Cardiac septum (tissue), 1 donor: ENCODE measurements at regions not wholly inside any gene's neighbourhood (a gene's known extent, or its start where the extent isn't known, plus 50 kb on each side); places are given as distances from the start of the nearest gene placed in this dataset.

Experiments used
- DNase-seq: peaks from one replicate; pipeline ENCODE4 v3.0.0-alpha.2; 2020; ENCODE audit warnings: low spot score
- intact Hi-C: fragments of 100-400 bp; cut with DNase I; formaldehyde crosslinking; loops from one replicate; pipeline ENCODE4 v1.14.0; 2022
- donor health status: DM: no; HTN: no; CAD: no.

DNA sequence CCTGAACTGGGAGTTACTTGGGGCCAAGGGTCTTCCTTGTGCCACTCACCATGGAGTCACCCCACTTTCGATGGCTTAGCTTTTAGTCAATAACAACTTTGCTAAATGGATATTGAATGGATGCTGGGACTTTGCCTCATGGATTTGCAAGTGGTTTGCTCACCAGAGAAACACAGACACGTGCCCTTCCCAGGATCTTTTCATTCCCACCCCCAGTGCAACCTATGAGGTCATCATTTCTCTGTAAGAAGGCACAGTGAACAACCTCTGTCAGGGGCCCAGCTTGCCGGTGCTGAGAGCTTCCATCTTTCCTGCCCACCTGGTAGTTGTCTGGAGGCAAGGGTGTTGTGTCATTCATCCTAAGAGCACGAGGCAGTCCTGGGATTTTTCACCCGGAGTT is 256.8 kb upstream of the PMEPA1 start:
- no peak for DNase-seq
- intact Hi-C loops, result no loop called here

DNA sequence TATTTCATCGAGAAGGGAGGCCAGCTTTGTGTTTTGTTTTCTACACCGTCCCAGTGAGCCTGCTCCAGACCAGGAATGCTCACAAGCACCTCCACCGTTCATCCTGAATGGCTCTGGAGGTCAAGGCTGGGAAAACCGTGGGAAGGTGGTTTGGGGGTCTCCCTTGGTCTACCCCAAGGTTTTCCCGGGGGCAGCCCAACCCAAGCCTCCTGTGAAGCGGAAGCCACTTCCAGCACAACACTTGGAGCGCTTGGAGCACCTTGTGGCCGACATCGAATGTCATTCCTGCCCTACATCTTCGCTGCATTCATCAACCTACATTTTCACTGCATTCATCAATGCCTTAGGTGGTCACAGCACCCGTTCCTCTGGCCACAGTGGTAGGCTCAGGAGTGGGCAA is 255.6 kb upstream of the PMEPA1 start:
- intact Hi-C loops, result no loop called here
- DNase-seq, result no peak

GRCh38 chr20:57964011-57964862 is 254.4 kb upstream of the PMEPA1 start:
- intact Hi-C loops, result no loop called here
- no peak for DNase-seq

DNA sequence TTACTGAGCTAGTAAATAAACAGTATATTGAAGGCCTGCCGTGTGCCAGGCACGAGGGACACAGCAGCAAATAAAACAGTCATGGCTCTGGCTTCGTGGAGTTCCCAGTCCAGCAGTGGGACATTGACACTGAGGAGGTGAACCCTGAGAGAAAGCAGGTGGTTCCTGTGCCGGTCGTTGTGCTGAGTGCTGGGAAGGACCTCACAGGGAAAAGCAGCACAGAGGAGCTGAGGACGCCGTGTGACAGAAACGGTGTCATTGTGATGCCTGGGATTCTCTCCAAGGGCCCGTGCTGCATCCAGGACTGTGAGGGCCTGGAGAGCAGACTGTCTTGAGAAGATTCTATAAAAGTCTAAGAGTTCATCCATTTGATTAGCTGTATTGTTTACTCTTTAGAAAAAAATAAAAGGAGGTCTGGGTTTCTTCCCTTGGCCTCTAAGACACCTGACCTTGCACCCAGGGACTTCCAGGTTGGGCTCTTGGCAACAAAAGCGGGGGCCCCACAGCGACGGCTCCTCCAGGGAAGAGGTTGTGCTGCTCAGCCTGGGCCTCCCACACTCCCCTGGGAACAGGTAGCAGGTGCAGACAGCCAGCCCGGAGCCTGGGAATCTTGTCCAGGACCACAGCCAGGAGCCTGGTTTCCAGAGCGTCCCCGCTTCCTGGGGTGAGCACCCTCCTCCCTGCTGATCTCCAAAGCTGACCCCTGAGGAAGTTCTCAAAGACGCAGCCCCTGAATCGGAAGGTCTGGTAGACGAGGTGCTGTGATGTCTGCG is 251.2 kb upstream of the PMEPA1 start:
- intact Hi-C loops, result no loop called here
- DNase-seq, result no peak

GRCh38 chr20:57959589-57959988 is 249.8 kb upstream of the PMEPA1 start:
- intact Hi-C loops, result no loop called here
- no peak for DNase-seq

- intact Hi-C loops, result no loop called here
- no peak for DNase-seq
These were observed 249.2 kb upstream of the PMEPA1 start for GRCh38 chr20:57959018-57959417.

DNA sequence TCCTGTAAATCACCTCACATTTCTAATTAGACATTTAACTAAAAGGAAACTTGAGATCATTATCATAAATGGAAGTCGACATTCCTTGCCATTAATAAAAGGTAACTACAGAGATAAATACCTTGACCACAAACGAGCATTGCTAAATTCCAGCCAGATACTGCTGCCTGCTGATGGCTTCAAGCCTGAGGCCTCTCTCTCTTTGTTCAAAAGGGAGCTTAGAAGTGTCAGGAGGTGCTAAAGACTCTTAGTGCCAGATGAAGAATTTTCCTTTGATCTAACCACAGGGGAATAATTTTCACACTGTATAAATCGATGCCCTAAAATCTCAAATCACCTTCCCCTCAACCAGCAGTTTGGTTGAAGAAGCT is 248.2 kb upstream of the PMEPA1 start:
- intact Hi-C loops, result no loop called here

GRCh38 chr20:57957411-57958049 is 247.7 kb upstream of the PMEPA1 start:
- no peak for DNase-seq
- intact Hi-C loops, result no loop called here

More for the DNA sequence above, 248.2 kb upstream of the PMEPA1 start:
- DNase-seq, result no peak

DNA sequence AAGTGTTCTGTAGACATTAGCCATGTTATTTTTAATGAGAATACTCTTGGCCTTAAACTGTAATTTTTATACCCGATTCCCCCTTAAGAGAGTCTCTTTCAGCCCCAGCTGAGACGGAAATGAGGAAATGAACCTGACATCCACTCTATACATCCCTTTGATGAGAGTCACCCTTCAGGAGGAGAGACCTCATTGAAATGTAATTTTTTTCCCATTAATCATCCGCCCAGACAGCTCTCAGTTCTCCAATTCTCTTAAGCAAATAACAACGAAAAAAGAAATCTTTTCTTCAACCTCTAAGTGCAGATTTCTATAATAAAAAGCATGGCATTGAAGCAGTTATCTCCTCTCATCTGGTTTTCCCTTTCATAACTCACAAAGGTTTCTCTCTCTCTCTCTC is 243.8 kb upstream of the PMEPA1 start:
- DNase-seq, result no peak
- intact Hi-C loops, result no loop called here

DNA sequence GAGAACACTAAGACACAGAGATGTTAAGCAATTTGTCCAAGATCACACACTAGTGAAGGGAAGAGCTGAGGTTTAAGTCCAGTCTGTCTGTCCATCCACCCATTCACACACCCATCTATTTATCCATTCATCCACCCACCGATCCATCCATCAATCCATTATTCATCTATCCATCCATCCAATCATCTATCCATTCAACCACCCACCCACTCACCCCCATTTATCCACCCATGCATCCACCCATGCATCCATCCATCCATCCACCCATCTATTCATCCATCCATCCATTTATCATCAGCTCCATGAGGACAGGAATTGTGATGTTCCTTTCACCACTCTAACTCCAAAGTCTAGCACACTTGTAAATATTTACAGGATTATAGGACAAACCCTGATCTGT is 242.3 kb upstream of the PMEPA1 start:
- intact Hi-C loops, result no loop called here
- DNase-seq, result no peak

- DNase-seq, result no peak
- intact Hi-C loops, result no loop called here
These were observed 241.7 kb upstream of the PMEPA1 start for GRCh38 chr20:57951549-57951948.

DNA sequence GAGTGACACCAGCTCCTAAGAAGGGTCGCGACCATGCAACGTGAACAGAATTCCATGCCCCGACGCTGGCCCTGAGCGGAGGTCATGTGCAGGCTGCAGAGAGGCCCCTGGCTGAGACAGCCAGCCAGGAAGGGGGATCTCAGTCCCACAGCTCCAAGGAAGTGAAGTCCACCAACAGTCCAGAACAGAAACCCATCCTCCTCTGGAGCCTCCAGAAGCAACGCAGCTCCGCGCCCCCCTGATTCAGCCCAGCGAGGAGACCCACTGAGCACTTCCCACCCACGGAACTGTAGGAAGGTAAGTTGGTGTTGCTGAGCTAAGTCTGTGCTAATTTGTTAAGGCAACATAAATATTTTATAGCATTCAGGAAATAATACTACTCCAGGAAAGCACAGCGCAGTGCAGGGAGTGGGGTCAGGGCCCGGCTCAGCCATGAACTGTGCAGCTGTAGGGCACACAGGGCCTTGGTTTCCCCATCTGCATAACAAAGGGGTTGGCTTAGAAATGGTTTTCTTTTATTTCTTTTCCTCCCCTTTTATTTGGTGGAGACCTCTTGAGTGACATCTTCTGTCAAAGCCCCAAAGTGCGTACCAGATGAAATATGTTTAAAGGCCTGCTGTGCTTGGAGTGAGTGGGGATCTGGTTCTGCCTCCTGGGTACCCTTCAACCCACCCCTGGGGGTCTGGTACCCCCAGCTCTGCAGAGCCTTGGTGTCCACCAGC is 241.1 kb upstream of the PMEPA1 start:
- DNase-seq, result no peak
- intact Hi-C loops, result no loop called here

- intact Hi-C loops, result no loop called here
- no peak for DNase-seq
These were observed 238.6 kb upstream of the PMEPA1 start for GRCh38 chr20:57948180-57948955.

DNA sequence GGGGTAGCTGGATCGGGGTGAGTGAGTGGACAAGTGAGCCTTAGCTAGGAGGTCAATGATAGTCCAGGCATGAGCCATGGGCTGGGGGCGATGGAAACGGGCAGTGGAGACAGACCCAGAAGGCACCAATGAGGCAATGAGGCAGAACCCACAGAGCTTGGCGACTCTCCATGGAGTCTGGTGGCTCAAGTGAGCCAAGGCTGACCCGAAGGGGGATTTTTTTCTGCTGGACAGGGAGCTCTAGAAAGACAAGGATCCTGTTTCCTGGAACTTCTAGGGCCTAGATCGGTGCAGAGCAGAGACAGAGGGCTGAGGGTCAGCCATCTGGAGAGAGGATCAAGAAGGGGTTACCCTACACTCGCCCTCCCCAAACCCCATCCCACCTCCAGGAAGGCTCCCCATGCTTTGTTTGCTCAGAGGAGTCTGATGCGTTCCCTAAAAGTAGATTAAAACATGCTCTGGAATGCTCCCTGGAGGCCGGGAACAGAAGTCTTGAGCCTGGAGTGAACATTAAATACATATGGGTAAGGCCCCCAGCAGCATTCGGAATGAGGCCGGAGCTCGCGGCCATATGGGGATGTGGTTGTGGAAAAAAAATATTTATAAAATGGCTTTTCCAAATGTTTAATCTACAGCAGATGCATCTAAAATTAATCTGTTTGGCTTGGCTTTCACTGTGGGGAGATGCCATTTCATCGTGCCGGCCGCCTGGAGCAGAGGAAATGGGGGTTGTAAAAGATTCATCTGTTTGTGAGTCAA is 237.8 kb upstream of the PMEPA1 start:
- intact Hi-C loops, result no loop called here
- DNase-seq, result no peak

- intact Hi-C loops, result no loop called here
- DNase-seq, result no peak
These were observed 236.9 kb upstream of the PMEPA1 start for GRCh38 chr20:57946559-57947315.

GRCh38 chr20:57944988-57945387 is 235.2 kb upstream of the PMEPA1 start:
- DNase-seq, result no peak
- intact Hi-C loops, result no loop called here

DNA sequence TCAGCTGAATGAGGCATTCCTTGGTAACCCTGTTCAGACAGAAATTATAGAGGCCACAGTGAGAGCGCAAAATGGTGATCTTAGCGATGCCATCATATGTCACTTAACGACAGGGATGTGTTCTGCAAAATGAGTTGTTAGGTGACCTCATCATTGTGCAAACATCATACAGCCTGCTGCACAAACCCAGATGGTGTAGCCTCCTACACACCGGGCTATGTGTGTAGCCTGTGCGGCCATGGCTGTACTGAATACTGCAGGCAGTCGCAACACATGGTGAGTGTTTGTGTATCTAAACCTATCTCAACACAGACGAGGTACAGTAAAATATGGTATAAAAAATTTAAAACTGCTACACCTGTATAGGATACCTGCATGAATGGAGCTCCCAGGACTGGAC is 234.1 kb upstream of the PMEPA1 start:
- intact Hi-C loops, result no loop called here
- DNase-seq, result no peak

GRCh38 chr20:57943291-57943690 is 233.5 kb upstream of the PMEPA1 start:
- DNase-seq, result no peak
- intact Hi-C loops, result no loop called here
